HepG2 (cell line): ENCODE measurements at regions not wholly inside any gene's neighbourhood (a gene's known extent, or its start where the extent isn't known, plus 50 kb on each side); places are given as distances from the start of the nearest gene placed in this dataset.

Experiments
- ATAC-seq: fragments of 200-7000 bp; cut with Tn5 transposase; 3 replicates; pipeline ENCODE4 v1.9.1; 2020; ENCODE audit warnings: mild to moderate bottlenecking, moderate library complexity
- BruUV-seq: library from RNA; stranded (reverse); fragments of 400-500 nt; replicated peaks from 2 replicates; lab custom pipeline; 2021; lab: Mats Ljungman, UMichigan
- CTCF ChIA-PET: fragments of 300-600 bp; formaldehyde crosslinking; extraction: SDS; loops from one replicate; lab custom pipeline; 2021; ENCODE audit warnings: low total read pairs, inconsistent platforms, low intra/inter-chr PET ratio; lab: Yijun Ruan, JAX
- POLR2A ChIA-PET: fragments of 350-600 bp; sonication (Branson Sonifier 250); formaldehyde crosslinking; loops from one replicate; lab custom pipeline; 2020; ENCODE audit warnings: antibody characterized with exemption, inconsistent platforms; lab: Yijun Ruan, JAX
- DNase-seq: peaks from one replicate; pipeline ENCODE4 v3.0.0-alpha.2; 2015; ENCODE audit warnings: low spot score
- FAIRE-seq: peaks from 3 replicates; lab custom pipeline; 2011; peaks lifted over from hg19 to GRCh38; lab: Jason Lieb, UNC
- H2AFZ ChIP-seq: one replicate; pipeline ENCODE4 v1.6.1; 2011; ENCODE audit warnings: low read length, inconsistent platforms
- H3K27ac ChIP-seq: fragments of 300-600 bp; 3 replicates; pipeline ENCODE4 v1.8.0; 2011; ENCODE audit warnings: mixed run types, mild to moderate bottlenecking, mixed read lengths, low read length, inconsistent platforms; ENCODE audit not compliant: insufficient read depth; ENCODE audit errors: extremely low read length
- H3K27me3 ChIP-seq, 2 experiments: fragments of 200-600 bp in 1 of 2; 2 replicates in 1 of 2; 3 replicates in 1 of 2; pipeline versions ENCODE4 v1.6.0 to v1.8.0; 2011; ENCODE audit warnings: low read length in 2 of 2, mild to moderate bottlenecking in 2 of 2, moderate library complexity in 2 of 2, inconsistent platforms in 1 of 2; ENCODE audit not compliant: insufficient read depth in 2 of 2, control insufficient read depth in 1 of 2
- H3K36me3 ChIP-seq, 2 experiments: fragments of 200-600 bp in 1 of 2; replicated peaks in 1 of 2; 2 replicates in 1 of 2; 3 replicates in 1 of 2; pipeline versions ENCODE4 v1.5.1 to v1.8.0; 2011; ENCODE audit warnings: low read length in 2 of 2, inconsistent platforms in 1 of 2; ENCODE audit not compliant: insufficient read depth in 2 of 2, control insufficient read depth in 1 of 2
- H3K4me1 ChIP-seq: 2 replicates; pipeline ENCODE4 v1.5.1; 2012; ENCODE audit warnings: low read length, inconsistent platforms; ENCODE audit not compliant: insufficient read depth
- H3K4me2 ChIP-seq: 2 replicates; pipeline ENCODE4 v1.6.0; 2011; ENCODE audit warnings: low read depth, low read length, inconsistent platforms
- H3K4me3 ChIP-seq, 3 experiments: fragments of 200-600 bp in 1 of 3; sonication (generic), shearing (Covaris generic) in 1 of 3; replicated peaks in 1 of 3; 2 replicates each; pipeline ENCODE4 v1.5.1; 2011 to 2016; ENCODE audit warnings: low read length in 3 of 3, inconsistent platforms in 2 of 3, low read depth in 2 of 3, mild to moderate bottlenecking in 2 of 3, control low read depth in 1 of 3, mixed read lengths in 1 of 3; ENCODE audit not compliant: insufficient read depth in 1 of 3
- H3K79me2 ChIP-seq: one replicate; pipeline ENCODE4 v1.6.1; 2011; ENCODE audit warnings: low read length, inconsistent platforms; ENCODE audit not compliant: insufficient read depth
- H3K9ac ChIP-seq: 2 replicates; pipeline ENCODE4 v1.6.0; 2011; ENCODE audit warnings: mild to moderate bottlenecking, low read depth, low read length, inconsistent platforms; ENCODE audit not compliant: insufficient read depth
- H3K9me3 ChIP-seq: 2 replicates; pipeline ENCODE4 v1.5.1; 2012; ENCODE audit warnings: mild to moderate bottlenecking, low read length
- H4K20me1 ChIP-seq: 2 replicates; pipeline ENCODE4 v1.6.0; 2011; ENCODE audit warnings: inconsistent platforms, mild to moderate bottlenecking, low read length, moderate library complexity; ENCODE audit not compliant: insufficient read depth
- GFI1 ChIP-seq: sonication (generic); formaldehyde crosslinking; IDR thresholded peaks from 2 replicates; pipeline ENCODE4 v1.5.0; 2020; ENCODE audit warnings: missing genetic modification reagents, mild to moderate bottlenecking, borderline replicate concordance
- IRF2 ChIP-seq: IDR thresholded peaks from 2 replicates; pipeline ENCODE4 v1.6.1; 2018; ENCODE audit warnings: missing genetic modification reagents, missing compliant biosample characterization
- KDM6A ChIP-seq: IDR thresholded peaks from 2 replicates; pipeline ENCODE4 v1.6.1; 2016; ENCODE audit warnings: low read depth
- MED1 ChIP-seq: sonication (generic); formaldehyde crosslinking; IDR thresholded peaks from 2 replicates; pipeline ENCODE4 v1.4.0; 2020; ENCODE audit warnings: missing genetic modification reagents
- NPAS2 ChIP-seq: sonication (generic); formaldehyde crosslinking; IDR thresholded peaks from 2 replicates; pipeline ENCODE4 v1.8.0; 2022; ENCODE audit warnings: mild to moderate bottlenecking, missing genetic modification reagents, borderline replicate concordance
- PLRG1 ChIP-seq: fragments of 450-650 bp; conservative IDR thresholded peaks from 2 replicates; pipeline ENCODE4 v1.6.1; 2016
- POLR2AphosphoS5 ChIP-seq: IDR thresholded peaks from 2 replicates; pipeline ENCODE4 v1.6.1; 2012; ENCODE audit warnings: low read depth, low read length
- SYNCRIP ChIP-seq: fragments of 200-400 bp; formaldehyde crosslinking; IDR thresholded peaks from 2 replicates; pipeline ENCODE4 v1.6.1; 2018; ENCODE audit warnings: mild to moderate bottlenecking, low read depth, low read length; ENCODE audit not compliant: insufficient read depth
- ZFP36 ChIP-seq: fragments of 150-350 bp; IDR thresholded peaks from 2 replicates; pipeline ENCODE4 v1.6.1; 2018; ENCODE audit warnings: borderline replicate concordance, low read length, low read depth; ENCODE audit not compliant: partially characterized antibody
- ZFP82 ChIP-seq: sonication (generic); formaldehyde crosslinking; IDR thresholded peaks from 2 replicates; pipeline ENCODE4 v1.5.1; 2020; ENCODE audit warnings: mild to moderate bottlenecking, missing genetic modification reagents, borderline replicate concordance
- ZNF101 ChIP-seq: sonication (generic); formaldehyde crosslinking; IDR thresholded peaks from 2 replicates; pipeline ENCODE4 v1.4.0; 2020; ENCODE audit warnings: mild to moderate bottlenecking, low read depth, missing genetic modification reagents, borderline replicate concordance
- ZNF143 ChIP-seq: sonication (generic); formaldehyde crosslinking; IDR thresholded peaks from 2 replicates; pipeline ENCODE4 v1.4.0; 2020; ENCODE audit warnings: missing genetic modification reagents
- ZNF383 ChIP-seq: sonication (generic); formaldehyde crosslinking; IDR thresholded peaks from 2 replicates; pipeline ENCODE4 v1.4.0; 2020; ENCODE audit warnings: missing genetic modification reagents, mild to moderate bottlenecking, borderline replicate concordance
- ZNF446 ChIP-seq: sonication (generic); formaldehyde crosslinking; IDR thresholded peaks from 2 replicates; pipeline ENCODE4 v1.5.0; 2020; ENCODE audit warnings: mild to moderate bottlenecking, missing genetic modification reagents
- ZNF569 ChIP-seq: sonication (generic); formaldehyde crosslinking; IDR thresholded peaks from 2 replicates; pipeline ENCODE4 v1.5.0; 2020; ENCODE audit warnings: mild to moderate bottlenecking, missing genetic modification reagents, moderate library complexity, borderline replicate concordance
- ZNF746 ChIP-seq: sonication (generic); formaldehyde crosslinking; IDR thresholded peaks from 2 replicates; pipeline ENCODE4 v1.8.0; 2022; ENCODE audit warnings: mild to moderate bottlenecking, missing genetic modification reagents
- WGBS: methylation state at CpG from one replicate; pipeline ENCODE4 v1.1.6; 2017; ENCODE audit warnings: low lambda C conversion rate; 5-methylcytosine and 5-hydroxymethylcytosine counted together
- in situ Hi-C: cut with HindIII; loops from 2 replicates; pipeline ENCODE4 v1.10.0; 2017; ENCODE audit warnings: low pct_unique_long_range_greater_than_20kb; ENCODE audit not compliant: extremely low pct_ligation_motif_present
- intact Hi-C: fragments of 100-400 bp; cut with micrococcal nuclease; formaldehyde crosslinking; loops from one replicate; pipeline ENCODE4 v1.10.0; 2022; ENCODE audit not compliant: unreplicated experiment
- TF ChIP-seq, protein P1 (sequence below): sonication (generic); formaldehyde crosslinking; IDR thresholded peaks from 2 replicates; pipeline ENCODE4 v1.4.0; 2020; ENCODE audit warnings: mild to moderate bottlenecking, low read depth, missing genetic modification reagents
- TF ChIP-seq, protein P2 (sequence below): sonication (generic); formaldehyde crosslinking; IDR thresholded peaks from 2 replicates; pipeline ENCODE4 v1.9.0; 2021; ENCODE audit warnings: missing genetic modification reagents, borderline replicate concordance
- TF ChIP-seq, protein P3 (sequence below): sonication (generic); formaldehyde crosslinking; IDR thresholded peaks from 2 replicates; pipeline ENCODE4 v1.5.0; 2020; ENCODE audit warnings: missing genetic modification reagents, mild to moderate bottlenecking, borderline replicate concordance
- TF ChIP-seq, protein P4 (sequence below): IDR thresholded peaks from 2 replicates; pipeline ENCODE4 v1.6.1; 2016; ENCODE audit warnings: missing biosample characterization, missing genetic modification reagents, low read depth

DNA sequence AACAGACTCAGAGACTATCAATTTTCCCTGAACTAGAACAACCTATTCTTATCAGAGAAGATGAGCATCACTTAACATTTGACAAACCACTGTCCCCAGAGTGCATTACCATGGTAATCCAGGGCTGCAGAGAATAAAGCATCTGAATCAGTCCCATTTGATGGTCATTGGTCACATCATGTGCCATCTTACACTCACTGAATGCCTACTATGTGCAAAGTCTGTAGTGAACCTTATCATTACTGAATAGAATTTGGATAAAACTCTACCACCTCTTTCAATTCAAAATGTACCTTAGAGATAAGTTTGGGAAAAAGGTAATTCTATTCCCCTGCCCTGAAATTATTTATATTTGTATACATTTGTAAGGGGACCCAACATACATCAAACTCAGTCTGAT, 156.4 kb upstream of the TRPC7 start (continued):
- no peak for TF ChIP-seq GFI1
- no peak for TF ChIP-seq ZNF383 (CRISPR knock-in tag)
- no peak for TF ChIP-seq ZNF746 (CRISPR knock-in tag)
- no peak for TF ChIP-seq ZNF101 (CRISPR knock-in tag)
- no peak for TF ChIP-seq SYNCRIP
- no peak for TF ChIP-seq ZFP36
- TF ChIP-seq, all 625 proteins: peak for 0

DNA sequence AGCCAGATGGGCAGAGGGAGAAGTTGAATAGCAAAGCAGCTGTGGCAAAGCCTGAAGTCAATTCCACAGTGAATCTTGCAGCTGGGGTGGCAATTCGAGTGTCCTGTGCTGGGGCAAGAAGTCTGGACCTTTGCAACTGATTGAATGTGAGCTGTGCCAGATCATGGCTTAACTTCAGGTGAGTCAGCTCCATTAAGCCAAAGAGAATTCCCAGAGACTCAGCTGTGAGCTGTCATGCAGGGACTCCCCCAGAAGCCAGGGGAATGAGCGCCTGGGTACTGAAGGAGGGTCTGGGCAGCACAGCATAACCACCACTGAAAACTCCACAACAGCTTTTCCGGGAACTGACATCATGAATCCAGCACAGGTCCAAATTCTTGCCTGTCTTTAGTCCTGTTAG, 153.5 kb upstream of the TRPC7 start:
- H3K9me3 ChIP-seq = no peaks in the 10 kb centered on the region
- no TSS peak for BruUV-seq
- ChIA-PET CTCF (no interaction called here), POLR2A (no interaction called here)
- no peak overlapping the region for H2AFZ ChIP-seq
- no peak for TF ChIP-seq NPAS2 (CRISPR knock-in tag)
- no peak for TF ChIP-seq ZFP82 (CRISPR knock-in tag)
- TF ChIP-seq ZNF143 (CRISPR knock-in tag) = no peak
- no peak for TF ChIP-seq PLRG1
- TF ChIP-seq, protein P1, sequence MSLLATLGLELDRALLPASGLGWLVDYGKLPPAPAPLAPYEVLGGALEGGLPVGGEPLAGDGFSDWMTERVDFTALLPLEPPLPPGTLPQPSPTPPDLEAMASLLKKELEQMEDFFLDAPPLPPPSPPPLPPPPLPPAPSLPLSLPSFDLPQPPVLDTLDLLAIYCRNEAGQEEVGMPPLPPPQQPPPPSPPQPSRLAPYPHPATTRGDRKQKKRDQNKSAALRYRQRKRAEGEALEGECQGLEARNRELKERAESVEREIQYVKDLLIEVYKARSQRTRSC (CRISPR knock-in tag) = no peak
- no peak for TF ChIP-seq ZNF446 (CRISPR knock-in tag)
- TF ChIP-seq, protein P2, sequence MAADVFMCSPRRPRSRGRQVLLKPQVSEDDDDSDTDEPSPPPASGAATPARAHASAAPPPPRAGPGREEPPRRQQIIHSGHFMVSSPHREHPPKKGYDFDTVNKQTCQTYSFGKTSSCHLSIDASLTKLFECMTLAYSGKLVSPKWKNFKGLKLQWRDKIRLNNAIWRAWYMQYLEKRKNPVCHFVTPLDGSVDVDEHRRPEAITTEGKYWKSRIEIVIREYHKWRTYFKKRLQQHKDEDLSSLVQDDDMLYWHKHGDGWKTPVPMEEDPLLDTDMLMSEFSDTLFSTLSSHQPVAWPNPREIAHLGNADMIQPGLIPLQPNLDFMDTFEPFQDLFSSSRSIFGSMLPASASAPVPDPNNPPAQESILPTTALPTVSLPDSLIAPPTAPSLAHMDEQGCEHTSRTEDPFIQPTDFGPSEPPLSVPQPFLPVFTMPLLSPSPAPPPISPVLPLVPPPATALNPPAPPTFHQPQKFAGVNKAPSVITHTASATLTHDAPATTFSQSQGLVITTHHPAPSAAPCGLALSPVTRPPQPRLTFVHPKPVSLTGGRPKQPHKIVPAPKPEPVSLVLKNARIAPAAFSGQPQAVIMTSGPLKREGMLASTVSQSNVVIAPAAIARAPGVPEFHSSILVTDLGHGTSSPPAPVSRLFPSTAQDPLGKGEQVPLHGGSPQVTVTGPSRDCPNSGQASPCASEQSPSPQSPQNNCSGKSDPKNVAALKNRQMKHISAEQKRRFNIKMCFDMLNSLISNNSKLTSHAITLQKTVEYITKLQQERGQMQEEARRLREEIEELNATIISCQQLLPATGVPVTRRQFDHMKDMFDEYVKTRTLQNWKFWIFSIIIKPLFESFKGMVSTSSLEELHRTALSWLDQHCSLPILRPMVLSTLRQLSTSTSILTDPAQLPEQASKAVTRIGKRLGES (CRISPR knock-in tag) = no peak
- no peak for TF ChIP-seq POLR2AphosphoS5
- TF ChIP-seq, protein P3, sequence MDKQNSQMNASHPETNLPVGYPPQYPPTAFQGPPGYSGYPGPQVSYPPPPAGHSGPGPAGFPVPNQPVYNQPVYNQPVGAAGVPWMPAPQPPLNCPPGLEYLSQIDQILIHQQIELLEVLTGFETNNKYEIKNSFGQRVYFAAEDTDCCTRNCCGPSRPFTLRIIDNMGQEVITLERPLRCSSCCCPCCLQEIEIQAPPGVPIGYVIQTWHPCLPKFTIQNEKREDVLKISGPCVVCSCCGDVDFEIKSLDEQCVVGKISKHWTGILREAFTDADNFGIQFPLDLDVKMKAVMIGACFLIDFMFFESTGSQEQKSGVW (CRISPR knock-in tag) = no peak
- no peak for TF ChIP-seq ZNF569
- no peak for TF ChIP-seq MED1
- TF ChIP-seq KDM6A (CRISPR knock-in tag) = no peak
- TF ChIP-seq, protein P4, sequence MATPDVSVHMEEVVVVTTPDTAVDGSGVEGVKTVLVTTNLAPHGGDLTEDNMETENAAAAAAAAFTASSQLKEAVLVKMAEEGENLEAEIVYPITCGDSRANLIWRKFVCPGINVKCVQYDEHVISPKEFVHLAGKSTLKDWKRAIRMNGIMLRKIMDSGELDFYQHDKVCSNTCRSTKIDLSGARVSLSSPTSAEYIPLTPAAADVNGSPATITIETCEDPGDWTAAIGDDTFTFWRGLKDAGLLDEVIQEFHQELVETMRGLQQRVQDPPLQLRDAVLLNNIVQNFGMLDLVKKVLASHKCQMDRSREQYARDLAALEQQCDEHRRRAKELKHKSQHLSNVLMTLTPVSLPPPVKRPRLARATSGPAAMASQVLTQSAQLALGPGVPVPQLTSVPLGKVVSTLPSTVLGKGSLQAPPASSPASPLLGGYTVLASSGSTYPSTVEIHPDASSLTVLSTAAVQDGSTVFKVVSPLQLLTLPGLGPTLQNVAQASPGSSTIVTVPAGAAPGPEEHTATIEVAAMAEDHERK (CRISPR knock-in tag) = no peak
- no peak for TF ChIP-seq IRF2
- TF ChIP-seq, all 625 proteins: peak for 0
- no peaks in the 10 kb centered on the region for H4K20me1 ChIP-seq
- 0% methylated on average over 1 of the region's 3 CpGs for WGBS
- in situ Hi-C loops (no loop called here), intact Hi-C loops (no loop called here)
- no peak overlapping the region for H3K9ac ChIP-seq
- H3K79me2 ChIP-seq = no peaks in the 10 kb centered on the region
- no peak overlapping the region for H3K4me3 ChIP-seq
- no peak overlapping the region for H3K4me2 ChIP-seq
- H3K27ac ChIP-seq = no peak overlapping the region
- H3K4me1 ChIP-seq = no peaks in the 10 kb centered on the region
- DNase-seq = no peak
- no peak for ATAC-seq
- no peaks in the 10 kb centered on the region for H3K36me3 ChIP-seq
- no peak for FAIRE-seq
- H3K27me3 ChIP-seq = no peaks in the 10 kb centered on the region
